Occipital lobe (tissue), 1 donor: ENCODE measurements at regions not wholly inside any gene's neighbourhood (a gene's known extent, or its start where the extent isn't known, plus 50 kb on each side); places are given as distances from the start of the nearest gene placed in this dataset.
"Not testable (repeated sequence)": the region's sequence is repeated elsewhere in the genome, so short reads cannot be mapped to it uniquely, and the experiment has no call there.

Experiments used
- DNase-seq: peaks from one replicate; lab custom pipeline; 2025; lab: John Stamatoyannopoulos, UW

- DNase-seq: peak; percentile 3
Observed at GRCh38 chr4:154982187-154983047, 201.3 kb downstream of the RBM46 start.

DNA sequence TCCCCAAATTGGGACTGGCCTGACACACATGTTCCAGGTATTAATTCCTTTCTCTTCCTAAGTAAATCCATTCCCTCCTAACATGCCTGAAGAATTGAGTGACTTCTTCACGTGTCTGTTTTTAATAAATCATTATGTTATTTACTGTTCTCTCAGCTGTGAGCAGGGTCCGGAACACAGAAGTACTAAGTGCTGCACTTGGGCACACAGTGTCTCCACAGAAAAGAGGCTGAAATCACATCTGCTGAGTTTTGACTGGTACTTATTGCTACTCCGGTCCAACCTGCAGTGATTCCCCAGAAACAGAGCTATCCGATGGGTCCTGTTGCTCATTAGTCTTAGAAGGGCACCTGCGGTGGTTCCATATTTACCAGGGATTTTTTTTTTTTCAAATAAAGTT lies 202.6 kb downstream of the RBM46 start:
- DNase-seq: no peak

DNA sequence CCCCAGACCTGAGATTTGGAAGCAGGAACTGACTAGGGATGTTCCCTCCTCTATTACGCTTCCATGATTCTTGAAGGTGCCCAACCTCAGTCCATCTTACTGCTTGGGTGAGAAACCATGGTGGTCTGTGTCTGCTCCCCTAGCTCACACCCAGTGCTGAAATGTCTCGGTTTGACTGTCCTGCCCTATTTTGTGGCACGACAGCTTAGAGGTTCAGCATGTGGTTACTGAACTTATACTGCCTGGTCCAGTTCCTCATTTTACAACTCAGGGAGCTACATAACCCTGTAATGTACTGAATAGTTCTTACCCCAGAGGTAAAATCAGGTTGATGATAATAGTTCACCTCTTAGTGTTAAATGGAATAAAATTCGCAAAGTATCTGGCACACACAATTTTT lies 203.1 kb downstream of the RBM46 start:
- DNase-seq: no peak

GRCh38 chr4:154984616-154985015 lies 203.5 kb downstream of the RBM46 start:
- DNase-seq: no peak

DNA sequence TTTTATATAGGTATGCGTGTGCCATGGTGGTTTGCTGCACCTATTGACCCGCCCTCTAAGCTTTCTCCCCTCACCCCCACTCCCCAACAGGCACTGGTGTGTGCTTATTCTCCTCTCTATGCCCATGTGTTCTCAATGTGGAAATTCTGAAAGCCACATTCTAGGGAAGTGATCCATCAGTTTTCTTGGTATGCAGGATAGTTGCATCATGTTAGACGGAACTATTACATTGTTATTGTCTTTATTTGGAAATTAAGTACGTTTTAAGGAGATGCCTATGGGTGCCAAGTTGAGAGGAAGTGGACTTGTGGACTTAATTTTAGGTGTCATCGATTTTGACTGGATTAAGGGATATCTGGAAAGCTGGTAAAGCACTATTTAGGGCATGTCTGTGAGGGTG lies 204.6 kb downstream of the RBM46 start:
- DNase-seq: no peak

- DNase-seq: no peak
Observed at GRCh38 chr4:154988511-154988910, 207.4 kb downstream of the RBM46 start.

DNA sequence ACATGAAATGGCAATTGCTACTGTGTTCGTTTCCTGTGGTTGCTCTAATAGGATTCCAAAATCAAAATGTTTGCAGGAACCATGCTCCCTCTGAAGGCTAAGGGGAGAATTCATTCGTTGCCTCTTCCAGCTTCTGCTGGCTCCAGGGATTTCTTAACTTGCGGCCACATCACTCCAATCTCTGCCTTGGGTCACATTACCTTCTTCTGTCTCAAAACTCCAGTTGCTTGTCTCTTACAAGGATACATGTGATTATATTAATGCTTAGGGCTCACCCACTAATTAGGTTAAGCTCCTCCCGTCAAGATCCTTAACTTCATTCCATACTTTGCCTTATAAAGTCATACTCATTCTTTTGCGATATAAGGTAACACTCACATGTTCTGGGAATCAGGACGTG lies 208.4 kb downstream of the RBM46 start:
- DNase-seq: no peak

GRCh38 chr4:154997866-154998265 lies 210.6 kb upstream of the NPY2R start:
- not testable (repeated sequence) for DNase-seq

GRCh38 chr4:154998284-154998683 lies 210.2 kb upstream of the NPY2R start:
- no peak for DNase-seq

- DNase-seq: no peak
Observed at GRCh38 chr4:154998773-154999172, 209.7 kb upstream of the NPY2R start.

DNA sequence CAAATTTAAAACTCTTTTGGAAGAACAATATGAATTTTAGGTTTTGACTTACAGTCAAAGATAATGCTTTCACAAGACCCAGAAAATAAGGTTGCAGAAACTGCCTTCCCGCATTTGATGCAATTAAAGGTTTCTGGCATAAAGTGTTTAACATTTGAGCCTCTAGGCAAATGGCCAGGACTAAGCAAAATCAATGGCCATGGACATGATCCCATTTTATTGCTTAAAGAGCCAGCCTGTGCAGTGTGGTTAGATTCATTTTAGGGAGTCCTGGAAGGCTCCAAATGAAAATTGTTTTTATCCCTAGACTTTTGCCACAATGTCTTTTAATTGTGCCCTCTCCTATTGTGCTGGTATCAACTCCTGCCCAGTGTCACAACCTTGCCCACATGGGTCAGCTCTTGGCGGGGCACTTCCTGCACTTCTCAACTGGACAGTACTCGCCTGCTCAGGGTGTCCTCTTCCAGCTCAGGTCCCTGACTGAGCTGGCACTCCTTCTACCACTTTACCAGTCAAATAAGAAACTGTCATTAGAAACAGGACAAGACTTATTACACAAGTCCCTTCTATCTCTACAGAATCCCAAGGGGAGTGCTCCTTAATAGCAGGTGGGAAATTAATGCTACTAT lies 208.4 kb upstream of the NPY2R start:
- no peak for DNase-seq

DNA sequence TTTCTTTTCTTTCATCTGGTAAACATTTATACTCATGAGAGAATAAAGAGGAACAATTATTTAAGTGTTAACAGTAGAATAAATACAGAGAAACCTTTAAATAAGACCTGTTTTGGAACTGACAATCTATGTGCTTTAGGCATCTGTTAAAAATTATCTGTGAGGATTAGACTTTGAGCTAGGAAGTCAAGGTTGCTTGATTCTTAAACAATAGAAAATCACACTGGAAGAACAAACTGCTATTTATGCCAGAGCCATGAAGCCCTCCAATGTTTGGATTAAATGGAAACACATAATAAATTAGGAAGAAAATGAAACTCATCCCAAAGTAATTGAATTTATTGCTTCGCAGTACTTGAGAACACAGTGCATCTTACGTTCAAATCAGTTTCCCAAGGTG lies 207.2 kb upstream of the NPY2R start:
- no peak for DNase-seq

DNA sequence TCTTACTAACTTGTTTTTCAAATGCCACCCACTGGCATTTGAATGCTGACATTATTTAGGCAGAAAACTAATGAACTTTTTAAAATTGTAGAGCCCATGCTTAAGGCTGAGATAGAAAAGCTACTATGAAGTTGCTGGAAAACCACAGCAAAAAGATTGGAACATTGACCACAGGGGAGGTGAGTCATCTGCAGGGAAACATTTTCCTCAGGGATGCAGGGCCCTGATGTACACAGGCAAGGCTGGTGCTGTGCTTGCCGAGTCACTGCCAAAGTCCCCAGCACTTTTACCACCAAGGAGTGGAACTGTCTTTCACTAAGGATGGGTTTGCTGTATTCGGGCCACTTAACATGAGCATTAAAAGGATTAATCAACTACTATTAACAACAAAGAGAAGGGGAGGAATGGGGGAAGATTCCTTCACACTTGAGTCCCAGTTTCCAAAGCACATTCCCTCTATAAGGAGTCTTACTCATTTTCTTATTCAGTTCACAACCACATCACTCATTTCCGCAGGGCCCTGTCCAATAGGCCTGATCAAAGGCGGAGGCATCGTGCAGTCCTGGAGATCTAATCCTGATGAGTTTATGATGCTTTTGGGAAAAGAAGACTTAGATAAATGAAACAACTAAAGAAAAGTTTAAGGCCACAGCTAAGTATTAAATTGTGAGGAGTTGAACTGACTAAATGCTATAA lies 202.9 kb upstream of the NPY2R start:
- no peak for DNase-seq

DNA sequence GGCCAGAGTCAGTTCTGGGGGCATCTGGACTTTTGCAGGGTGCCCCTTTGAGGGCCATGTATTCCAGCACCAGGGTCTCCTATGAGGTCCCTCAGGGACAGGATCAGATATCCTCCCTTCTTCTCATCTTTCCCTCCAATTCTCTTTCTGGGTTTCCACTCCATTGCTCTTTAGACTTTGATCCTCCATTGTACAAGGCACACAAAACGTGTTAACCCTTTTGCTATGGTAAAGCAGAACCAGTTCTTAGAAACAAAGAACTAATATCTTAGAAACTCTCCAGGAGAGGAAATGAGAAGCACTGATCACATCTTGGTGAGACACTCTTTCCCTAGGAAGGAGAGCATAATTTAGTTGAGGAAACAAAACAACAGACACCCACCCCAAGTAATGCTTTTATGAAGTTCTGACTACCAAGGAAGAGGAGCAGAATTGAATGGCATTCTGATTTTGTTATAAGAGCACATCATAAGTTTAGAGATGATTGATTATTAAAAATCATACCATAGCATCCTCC lies 200.7 kb upstream of the NPY2R start:
- DNase-seq: no peak

DNA sequence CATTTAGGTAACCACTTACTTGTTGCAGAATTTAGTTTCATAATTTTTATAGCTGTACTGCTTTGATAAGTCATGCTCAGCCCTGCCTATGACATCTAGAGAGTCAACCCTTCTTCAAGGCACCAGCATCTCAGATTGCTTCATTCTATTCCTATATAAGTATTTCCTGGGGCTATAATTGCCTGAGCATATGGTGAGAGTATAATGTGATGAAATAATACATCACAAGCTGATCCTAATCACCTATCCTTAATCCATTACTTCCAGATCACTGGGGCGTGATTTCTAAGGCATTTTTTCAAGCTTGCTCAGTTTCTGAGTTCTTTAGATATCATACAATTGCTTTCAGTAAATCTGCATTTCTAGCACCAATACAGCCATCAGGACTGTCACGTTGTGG lies 200.0 kb upstream of the NPY2R start:
- no peak for DNase-seq

DNA sequence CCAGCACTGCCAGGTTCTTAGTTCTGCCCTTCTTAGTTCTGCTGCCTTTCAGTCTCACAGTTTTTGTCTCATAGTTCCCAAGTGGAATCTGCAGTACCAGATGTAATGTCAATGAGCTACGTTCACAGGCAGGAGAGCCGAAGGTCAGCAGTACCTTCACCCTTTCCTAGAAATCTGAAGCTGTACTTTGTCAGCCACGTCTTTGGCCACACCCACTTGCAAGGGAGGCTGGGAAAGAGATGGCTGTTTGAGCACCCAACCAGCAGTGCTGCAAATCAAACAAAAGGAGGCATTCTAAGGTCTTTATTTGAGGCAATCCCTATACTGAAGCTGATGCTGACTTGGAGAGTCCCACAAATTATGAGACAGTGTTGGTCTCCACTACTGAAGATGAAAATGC lies 199.1 kb upstream of the NPY2R start:
- DNase-seq: no peak

DNA sequence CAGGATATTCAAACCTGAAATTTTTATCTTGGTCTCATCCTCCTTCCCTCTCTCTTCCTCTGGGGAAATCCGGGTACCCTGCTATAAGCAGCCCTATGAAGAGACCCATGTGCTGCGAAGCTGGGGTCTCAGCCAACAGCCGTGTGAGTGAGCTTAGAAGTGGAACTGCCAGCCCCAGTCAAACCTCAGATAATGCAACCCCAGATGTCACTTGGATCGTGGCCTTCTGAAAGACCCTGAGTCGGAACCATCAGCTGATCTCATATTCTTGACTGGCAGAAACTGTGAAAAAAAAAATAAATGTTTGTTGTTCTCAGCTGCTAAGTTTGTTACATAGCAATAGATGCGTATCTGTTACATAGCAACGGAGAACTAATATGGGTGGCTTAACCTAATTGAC lies 198.1 kb upstream of the NPY2R start:
- no peak for DNase-seq

GRCh38 chr4:155011163-155011780 lies 197.2 kb upstream of the NPY2R start:
- DNase-seq: no peak

- no peak for DNase-seq
Observed at GRCh38 chr4:155012469-155012868, 196.0 kb upstream of the NPY2R start.

DNA sequence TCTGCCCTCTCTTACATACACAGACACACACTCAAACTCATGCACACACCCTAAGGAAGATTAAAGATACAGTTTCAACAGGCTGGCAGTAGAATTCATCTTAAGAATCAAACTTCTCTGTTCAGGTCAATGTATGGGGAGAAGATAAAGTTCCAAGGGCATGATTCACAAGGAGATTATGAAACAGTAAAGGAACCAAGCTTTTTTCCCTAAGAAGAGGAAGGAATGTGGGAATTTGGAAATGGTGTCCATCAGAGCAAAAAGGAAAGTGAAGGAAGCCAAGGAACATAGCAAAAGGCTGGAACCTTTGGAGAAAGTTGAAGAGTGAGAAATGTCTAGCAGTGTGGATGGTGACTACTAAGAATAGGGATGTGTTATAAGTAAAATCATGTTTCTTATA lies 191.0 kb upstream of the NPY2R start:
- no peak for DNase-seq

DNA sequence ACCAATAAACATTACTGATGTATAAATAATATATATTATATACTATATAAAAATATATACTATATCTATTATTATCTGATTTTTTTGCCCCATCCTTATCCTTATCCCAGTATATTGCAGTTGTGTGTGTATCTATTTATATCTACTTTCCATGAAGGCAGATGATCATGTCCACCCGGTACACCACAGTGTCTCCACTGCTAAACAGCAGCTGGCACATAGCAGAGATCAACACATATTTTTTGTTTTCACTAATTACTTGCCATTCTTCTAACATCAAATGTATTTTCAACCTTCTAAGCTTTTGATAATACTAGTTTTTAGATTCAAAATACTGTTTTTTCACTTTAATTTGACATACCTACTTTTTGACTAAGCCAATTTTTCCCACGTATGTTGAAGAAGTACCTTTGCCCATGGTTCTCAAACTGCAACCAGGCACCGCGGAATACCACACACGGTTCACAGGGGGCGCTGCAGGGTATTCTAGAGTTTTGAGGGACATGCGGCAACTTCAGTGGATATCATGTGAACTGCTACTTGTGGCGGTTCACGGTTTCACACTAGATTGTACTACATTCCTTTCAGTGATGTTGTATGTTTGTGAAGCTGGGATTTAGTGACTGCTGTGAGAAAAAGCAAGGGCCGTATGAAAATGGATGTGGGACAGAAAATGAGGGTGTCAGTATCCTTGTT lies 182.5 kb upstream of the NPY2R start:
- no peak for DNase-seq
